Esophagus squamous epithelium (tissue), 4 donors: ENCODE measurements at regions not wholly inside any gene's neighbourhood (a gene's known extent, or its start where the extent isn't known, plus 50 kb on each side); places are given as distances from the start of the nearest gene placed in this dataset.

ENCODE experiments used
- POLR2A ChIP-seq, 4 donors: fragments of 450-650 bp; IDR thresholded peaks; one replicate each; pipeline ENCODE4 v1.6.1; 2017; ENCODE audit warnings: antibody characterized with exemption in 4 of 4, mild to moderate bottlenecking in 4 of 4, moderate library complexity in 3 of 4
- TF ChIP-seq, protein P1 (sequence below), 6 experiments: fragments of 450-650 bp in 4 of 6; fragments of 200-600 bp in 2 of 6; sonication (generic) in 2 of 6; IDR thresholded peaks; one replicate each; pipeline ENCODE4 v1.5.1; 2016 to 2019; ENCODE audit warnings: antibody characterized with exemption in 6 of 6, mild to moderate bottlenecking in 4 of 6, moderate library complexity in 4 of 6

DNA sequence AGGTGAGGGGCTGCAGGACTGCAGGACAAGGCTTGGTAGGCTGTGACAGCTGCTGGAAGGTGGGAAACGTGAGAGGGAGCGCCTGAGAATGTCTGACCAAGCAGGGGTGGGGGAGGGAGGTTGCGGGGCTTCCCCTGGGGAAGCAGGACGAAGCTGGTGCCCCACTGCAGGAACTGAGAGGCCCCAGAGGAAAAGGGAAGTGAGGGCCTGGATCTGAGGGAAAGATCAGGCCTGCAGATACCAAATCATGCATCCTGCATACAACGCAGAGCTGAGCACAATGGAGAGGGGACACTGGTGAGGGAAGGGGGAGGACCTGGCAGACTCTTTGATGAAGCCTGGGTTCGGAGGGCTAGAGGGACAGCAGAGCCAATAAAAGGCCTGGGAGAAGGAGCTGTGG, 65.7 kb upstream of the BACE2 start:
- TF ChIP-seq, protein P1, sequence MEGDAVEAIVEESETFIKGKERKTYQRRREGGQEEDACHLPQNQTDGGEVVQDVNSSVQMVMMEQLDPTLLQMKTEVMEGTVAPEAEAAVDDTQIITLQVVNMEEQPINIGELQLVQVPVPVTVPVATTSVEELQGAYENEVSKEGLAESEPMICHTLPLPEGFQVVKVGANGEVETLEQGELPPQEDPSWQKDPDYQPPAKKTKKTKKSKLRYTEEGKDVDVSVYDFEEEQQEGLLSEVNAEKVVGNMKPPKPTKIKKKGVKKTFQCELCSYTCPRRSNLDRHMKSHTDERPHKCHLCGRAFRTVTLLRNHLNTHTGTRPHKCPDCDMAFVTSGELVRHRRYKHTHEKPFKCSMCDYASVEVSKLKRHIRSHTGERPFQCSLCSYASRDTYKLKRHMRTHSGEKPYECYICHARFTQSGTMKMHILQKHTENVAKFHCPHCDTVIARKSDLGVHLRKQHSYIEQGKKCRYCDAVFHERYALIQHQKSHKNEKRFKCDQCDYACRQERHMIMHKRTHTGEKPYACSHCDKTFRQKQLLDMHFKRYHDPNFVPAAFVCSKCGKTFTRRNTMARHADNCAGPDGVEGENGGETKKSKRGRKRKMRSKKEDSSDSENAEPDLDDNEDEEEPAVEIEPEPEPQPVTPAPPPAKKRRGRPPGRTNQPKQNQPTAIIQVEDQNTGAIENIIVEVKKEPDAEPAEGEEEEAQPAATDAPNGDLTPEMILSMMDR (IDR thresholded peaks at IDR 0.05) = no peak
- no peak for TF ChIP-seq POLR2A (IDR thresholded peaks at IDR 0.05)
